Activated naive CD8-positive, alpha-beta T cell treated with anti-CD3 and anti-CD28 coated beads for 36 hours (primary cell): ENCODE measurements at regions not wholly inside any gene's neighbourhood (a gene's known extent, or its start where the extent isn't known, plus 50 kb on each side); places are given as distances from the start of the nearest gene placed in this dataset.

Experiments
- DNase-seq: peaks from one replicate; pipeline ENCODE4 v3.0.0; 2021
- H3K27ac Mint-ChIP-seq: one replicate; pipeline ENCODE4 v1.8.0; 2022; ENCODE audit warnings: mild to moderate bottlenecking, moderate library complexity, mixed read lengths
- H3K27me3 Mint-ChIP-seq: one replicate; pipeline ENCODE4 v1.8.0; 2022; ENCODE audit warnings: mild to moderate bottlenecking, mixed read lengths
- H3K36me3 Mint-ChIP-seq: one replicate; pipeline ENCODE4 v1.8.0; 2021; ENCODE audit warnings: mild to moderate bottlenecking, mixed read lengths
- H3K4me1 Mint-ChIP-seq: one replicate; pipeline ENCODE4 v1.8.0; 2021; ENCODE audit warnings: mixed read lengths
- H3K4me3 Mint-ChIP-seq: one replicate; pipeline ENCODE4 v1.8.0; 2022; ENCODE audit warnings: mild to moderate bottlenecking, moderate library complexity, mixed read lengths
- H3K9me3 Mint-ChIP-seq: one replicate; pipeline ENCODE4 v1.8.0; 2022; ENCODE audit warnings: mixed read lengths

GRCh38 chr11:87871056-87871455 lies 304.2 kb downstream of the RAB38 start:
- H3K27ac Mint-ChIP-seq = no peak overlapping the region
- no peak overlapping the region for H3K4me3 Mint-ChIP-seq
- no peak for DNase-seq
- no peaks in the 10 kb centered on the region for H3K36me3 Mint-ChIP-seq
- no peaks in the 10 kb centered on the region for H3K4me1 Mint-ChIP-seq
- no peaks in the 10 kb centered on the region for H3K9me3 Mint-ChIP-seq
- peaks cover 3% of the 10 kb centered on the region for H3K27me3 Mint-ChIP-seq

GRCh38 chr11:87870086-87870485 lies 305.2 kb downstream of the RAB38 start:
- no peaks in the 10 kb centered on the region for H3K9me3 Mint-ChIP-seq
- no peak overlapping the region for H3K4me3 Mint-ChIP-seq
- H3K36me3 Mint-ChIP-seq = no peaks in the 10 kb centered on the region
- no peak overlapping the region for H3K27ac Mint-ChIP-seq
- no peak for DNase-seq
- H3K4me1 Mint-ChIP-seq = no peaks in the 10 kb centered on the region
- no peaks in the 10 kb centered on the region for H3K27me3 Mint-ChIP-seq

- no peaks in the 10 kb centered on the region for H3K27me3 Mint-ChIP-seq
- no peaks in the 10 kb centered on the region for H3K9me3 Mint-ChIP-seq
- no peak overlapping the region for H3K4me3 Mint-ChIP-seq
- DNase-seq = no peak
- no peaks in the 10 kb centered on the region for H3K4me1 Mint-ChIP-seq
- no peaks in the 10 kb centered on the region for H3K36me3 Mint-ChIP-seq
- no peak overlapping the region for H3K27ac Mint-ChIP-seq
Measured at GRCh38 chr11:87866951-87867350, 308.3 kb downstream of the RAB38 start.

GRCh38 chr11:87861030-87861429 lies 314.2 kb downstream of the RAB38 start:
- H3K27me3 Mint-ChIP-seq = no peaks in the 10 kb centered on the region
- no peak overlapping the region for H3K27ac Mint-ChIP-seq
- no peaks in the 10 kb centered on the region for H3K36me3 Mint-ChIP-seq
- H3K4me1 Mint-ChIP-seq = no peaks in the 10 kb centered on the region
- H3K9me3 Mint-ChIP-seq = no peaks in the 10 kb centered on the region
- no peak overlapping the region for H3K4me3 Mint-ChIP-seq
- DNase-seq = no peak

- no peak overlapping the region for H3K27ac Mint-ChIP-seq
- no peak for DNase-seq
- H3K9me3 Mint-ChIP-seq = no peaks in the 10 kb centered on the region
- H3K27me3 Mint-ChIP-seq = no peaks in the 10 kb centered on the region
- no peak overlapping the region for H3K4me3 Mint-ChIP-seq
- H3K36me3 Mint-ChIP-seq = no peaks in the 10 kb centered on the region
- no peaks in the 10 kb centered on the region for H3K4me1 Mint-ChIP-seq
Measured at GRCh38 chr11:87859636-87860035, 315.6 kb downstream of the RAB38 start.

GRCh38 chr11:87851827-87852226 lies 323.4 kb downstream of the RAB38 start:
- no peaks in the 10 kb centered on the region for H3K27me3 Mint-ChIP-seq
- H3K4me1 Mint-ChIP-seq = no peaks in the 10 kb centered on the region
- DNase-seq = no peak
- no peaks in the 10 kb centered on the region for H3K36me3 Mint-ChIP-seq
- no peaks in the 10 kb centered on the region for H3K9me3 Mint-ChIP-seq
- no peak overlapping the region for H3K4me3 Mint-ChIP-seq
- H3K27ac Mint-ChIP-seq = no peak overlapping the region

- H3K4me3 Mint-ChIP-seq = no peak overlapping the region
- DNase-seq = no peak
- no peaks in the 10 kb centered on the region for H3K36me3 Mint-ChIP-seq
- H3K9me3 Mint-ChIP-seq = no peaks in the 10 kb centered on the region
- no peaks in the 10 kb centered on the region for H3K27me3 Mint-ChIP-seq
- no peak overlapping the region for H3K27ac Mint-ChIP-seq
- H3K4me1 Mint-ChIP-seq = no peaks in the 10 kb centered on the region
Measured at GRCh38 chr11:87851234-87851633, 324.0 kb downstream of the RAB38 start.

- H3K4me1 Mint-ChIP-seq = no peaks in the 10 kb centered on the region
- H3K27ac Mint-ChIP-seq = no peak overlapping the region
- no peaks in the 10 kb centered on the region for H3K9me3 Mint-ChIP-seq
- no peak for DNase-seq
- H3K4me3 Mint-ChIP-seq = no peak overlapping the region
- H3K36me3 Mint-ChIP-seq = no peaks in the 10 kb centered on the region
- no peaks in the 10 kb centered on the region for H3K27me3 Mint-ChIP-seq
Measured at GRCh38 chr11:87849216-87849615, 326.0 kb downstream of the RAB38 start.

- Mint-ChIP-seq H3K36me3 (no peaks in the 10 kb centered on the region), H3K4me3 (no peak overlapping the region), H3K9me3 (no peaks in the 10 kb centered on the region), H3K4me1 (no peaks in the 10 kb centered on the region), H3K27ac (no peak overlapping the region), H3K27me3 (no peaks in the 10 kb centered on the region)
- DNase-seq = no peak
Measured at GRCh38 chr11:87840786-87841185, 334.5 kb downstream of the RAB38 start.

- Mint-ChIP-seq H3K27ac (no peak overlapping the region), H3K4me1 (no peaks in the 10 kb centered on the region), H3K36me3 (no peaks in the 10 kb centered on the region), H3K4me3 (no peak overlapping the region), H3K27me3 (no peaks in the 10 kb centered on the region), H3K9me3 (no peaks in the 10 kb centered on the region)
- DNase-seq = no peak
Measured at GRCh38 chr11:87832211-87832610, 343.0 kb downstream of the RAB38 start.

GRCh38 chr11:87820011-87820410 lies 355.2 kb downstream of the RAB38 start:
- no peak for DNase-seq
- Mint-ChIP-seq H3K36me3 (no peaks in the 10 kb centered on the region), H3K27ac (no peak overlapping the region), H3K4me3 (no peak overlapping the region), H3K9me3 (no peaks in the 10 kb centered on the region), H3K4me1 (no peaks in the 10 kb centered on the region), H3K27me3 (no peaks in the 10 kb centered on the region)

- H3K27ac Mint-ChIP-seq = no peak overlapping the region
- H3K4me3 Mint-ChIP-seq = no peak overlapping the region
- no peaks in the 10 kb centered on the region for H3K27me3 Mint-ChIP-seq
- H3K4me1 Mint-ChIP-seq = no peaks in the 10 kb centered on the region
- H3K36me3 Mint-ChIP-seq = no peaks in the 10 kb centered on the region
- no peaks in the 10 kb centered on the region for H3K9me3 Mint-ChIP-seq
- DNase-seq = no peak
Measured at GRCh38 chr11:87819151-87819550, 356.1 kb downstream of the RAB38 start.

GRCh38 chr11:87812571-87813365 lies 362.5 kb downstream of the RAB38 start:
- H3K4me3 Mint-ChIP-seq = no peak overlapping the region
- H3K9me3 Mint-ChIP-seq = no peaks in the 10 kb centered on the region
- no peaks in the 10 kb centered on the region for H3K36me3 Mint-ChIP-seq
- H3K27me3 Mint-ChIP-seq = no peaks in the 10 kb centered on the region
- no peaks in the 10 kb centered on the region for H3K4me1 Mint-ChIP-seq
- no peak overlapping the region for H3K27ac Mint-ChIP-seq
- no peak for DNase-seq

- Mint-ChIP-seq H3K9me3 (no peaks in the 10 kb centered on the region), H3K27me3 (no peaks in the 10 kb centered on the region), H3K36me3 (no peaks in the 10 kb centered on the region), H3K4me1 (no peaks in the 10 kb centered on the region), H3K4me3 (no peak overlapping the region), H3K27ac (no peak overlapping the region)
- no peak for DNase-seq
Measured at GRCh38 chr11:87810486-87810885, 364.8 kb downstream of the RAB38 start.

GRCh38 chr11:87809256-87809655 lies 366.0 kb downstream of the RAB38 start:
- H3K4me3 Mint-ChIP-seq = no peak overlapping the region
- no peaks in the 10 kb centered on the region for H3K36me3 Mint-ChIP-seq
- H3K4me1 Mint-ChIP-seq = no peaks in the 10 kb centered on the region
- DNase-seq = no peak
- no peaks in the 10 kb centered on the region for H3K9me3 Mint-ChIP-seq
- H3K27me3 Mint-ChIP-seq = no peaks in the 10 kb centered on the region
- H3K27ac Mint-ChIP-seq = no peak overlapping the region

GRCh38 chr11:87804176-87804575 lies 371.1 kb downstream of the RAB38 start:
- H3K27me3 Mint-ChIP-seq = no peaks in the 10 kb centered on the region
- no peaks in the 10 kb centered on the region for H3K36me3 Mint-ChIP-seq
- H3K9me3 Mint-ChIP-seq = no peaks in the 10 kb centered on the region
- no peak for DNase-seq
- H3K4me1 Mint-ChIP-seq = no peaks in the 10 kb centered on the region
- H3K27ac Mint-ChIP-seq = no peak overlapping the region
- no peak overlapping the region for H3K4me3 Mint-ChIP-seq
